ENCODE measurements at regions not wholly inside any gene's neighbourhood (a gene's known extent, or its start where the extent isn't known, plus 50 kb on each side); places are given as distances from the start of the nearest gene placed in this dataset.

DNA sequence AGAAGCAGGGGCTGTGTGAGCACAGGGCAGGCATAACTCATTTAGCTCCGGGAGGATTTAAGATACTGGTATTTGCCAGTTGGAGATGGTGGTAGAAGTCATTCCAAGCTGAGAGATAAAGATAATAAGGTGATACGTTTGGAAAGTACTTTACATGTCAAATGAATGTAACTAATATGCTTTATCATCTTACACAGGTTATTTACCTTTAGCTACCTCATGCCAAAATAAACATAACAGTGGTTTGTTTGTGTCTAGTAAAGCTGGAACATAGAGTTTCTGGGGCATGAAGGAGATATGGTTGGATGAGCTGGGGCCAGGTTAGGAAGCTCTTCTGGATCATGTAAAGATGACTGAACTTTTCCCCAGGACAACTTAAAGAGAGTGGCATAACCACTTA is 126.9 kb upstream of the PIK3C3 start (continued):
- TF ChIP-seq CHD7 (IDR thresholded peaks at IDR 0.05; ENCODE audit: insufficient replicate concordance, low read length): no peak
- TF ChIP-seq HDAC6 (IDR thresholded peaks at IDR 0.05; ENCODE audit: low read depth, low read length): no peak
- TF ChIP-seq YY1 (IDR thresholded peaks at IDR 0.05; ENCODE audit: low read depth, low read length): no peak
- TF ChIP-seq TAF1 (IDR thresholded peaks at IDR 0.05; ENCODE audit: low read depth, low read length): no peak

Data from H1 (cell line).